Loucy (cell line): ENCODE measurements at regions not wholly inside any gene's neighbourhood (a gene's known extent, or its start where the extent isn't known, plus 50 kb on each side); places are given as distances from the start of the nearest gene placed in this dataset.

Experiments used
- H2AFZ ChIP-seq: fragments of 200-600 bp; sonication (generic); 2 replicates; pipeline ENCODE4 v1.6.0; 2016; ENCODE audit warnings: antibody characterized with exemption, mild to moderate bottlenecking, low read length, moderate library complexity
- H3F3A ChIP-seq: fragments of 200-600 bp; 2 replicates; pipeline ENCODE4 v1.6.0; 2016; ENCODE audit warnings: antibody characterized with exemption, low read depth, mild to moderate bottlenecking
- H3K27me3 ChIP-seq: fragments of 200-600 bp; sonication (generic); 2 replicates; pipeline ENCODE4 v1.6.1; 2014; ENCODE audit warnings: low read length, mild to moderate bottlenecking; ENCODE audit not compliant: insufficient read depth, poor library complexity, severe bottlenecking
- H3K36me3 ChIP-seq: fragments of 200-600 bp; sonication (generic); 2 replicates; pipeline ENCODE4 v1.6.1; 2016; ENCODE audit warnings: low read length; ENCODE audit not compliant: insufficient read depth
- H3K4me1 ChIP-seq: fragments of 200-600 bp; sonication (generic); 2 replicates; pipeline ENCODE4 v1.5.1; 2014; ENCODE audit warnings: low read length, mild to moderate bottlenecking; ENCODE audit not compliant: insufficient read depth, poor library complexity, severe bottlenecking
- H3K4me2 ChIP-seq: fragments of 200-600 bp; sonication (generic); 2 replicates; pipeline ENCODE4 v1.6.0; 2014; ENCODE audit warnings: antibody characterized with exemption, low read length, low read depth, mild to moderate bottlenecking; ENCODE audit not compliant: poor library complexity, severe bottlenecking
- H3K4me3 ChIP-seq: fragments of 200-600 bp; sonication (generic); 2 replicates; pipeline ENCODE4 v1.5.1; 2014; ENCODE audit warnings: low read length, mild to moderate bottlenecking, mixed read lengths; ENCODE audit not compliant: poor library complexity, severe bottlenecking
- H3K79me2 ChIP-seq: fragments of 200-600 bp; sonication (generic); 2 replicates; pipeline ENCODE4 v1.6.1; 2014; ENCODE audit warnings: low read length; ENCODE audit not compliant: insufficient read depth
- H3K9ac ChIP-seq: fragments of 200-600 bp; sonication (generic); 2 replicates; pipeline ENCODE4 v1.6.0; 2014; ENCODE audit warnings: mild to moderate bottlenecking, low read depth, low read length, moderate library complexity; ENCODE audit not compliant: poor library complexity, severe bottlenecking
- H3K9me2 ChIP-seq: fragments of 200-600 bp; sonication (generic); replicated peaks from 2 replicates; pipeline ENCODE4 v1.6.1; 2016; ENCODE audit warnings: low read depth, low read length, mixed read lengths
- H3K9me3 ChIP-seq: fragments of 200-600 bp; sonication (generic); 2 replicates; pipeline ENCODE4 v1.6.1; 2014; ENCODE audit warnings: mild to moderate bottlenecking, antibody characterized with exemption, low read length, low read depth; ENCODE audit not compliant: insufficient read depth
- H4K20me1 ChIP-seq: fragments of 200-600 bp; sonication (generic); 2 replicates; pipeline ENCODE4 v1.6.0; 2014; ENCODE audit warnings: antibody characterized with exemption, low read length, mild to moderate bottlenecking; ENCODE audit not compliant: insufficient read depth, poor library complexity, severe bottlenecking
- EZH2phosphoT487 ChIP-seq: fragments of 200-600 bp; IDR thresholded peaks from 2 replicates; pipeline ENCODE4 v1.6.1; 2018; ENCODE audit warnings: antibody characterized with exemption, mild to moderate bottlenecking, moderate library complexity, borderline replicate concordance
- TF ChIP-seq, protein P1 (sequence below): fragments of 200-600 bp; sonication (generic); conservative IDR thresholded peaks from 2 replicates; pipeline ENCODE4 v1.5.1; 2014; ENCODE audit warnings: mild to moderate bottlenecking, antibody characterized with exemption, low read length

DNA sequence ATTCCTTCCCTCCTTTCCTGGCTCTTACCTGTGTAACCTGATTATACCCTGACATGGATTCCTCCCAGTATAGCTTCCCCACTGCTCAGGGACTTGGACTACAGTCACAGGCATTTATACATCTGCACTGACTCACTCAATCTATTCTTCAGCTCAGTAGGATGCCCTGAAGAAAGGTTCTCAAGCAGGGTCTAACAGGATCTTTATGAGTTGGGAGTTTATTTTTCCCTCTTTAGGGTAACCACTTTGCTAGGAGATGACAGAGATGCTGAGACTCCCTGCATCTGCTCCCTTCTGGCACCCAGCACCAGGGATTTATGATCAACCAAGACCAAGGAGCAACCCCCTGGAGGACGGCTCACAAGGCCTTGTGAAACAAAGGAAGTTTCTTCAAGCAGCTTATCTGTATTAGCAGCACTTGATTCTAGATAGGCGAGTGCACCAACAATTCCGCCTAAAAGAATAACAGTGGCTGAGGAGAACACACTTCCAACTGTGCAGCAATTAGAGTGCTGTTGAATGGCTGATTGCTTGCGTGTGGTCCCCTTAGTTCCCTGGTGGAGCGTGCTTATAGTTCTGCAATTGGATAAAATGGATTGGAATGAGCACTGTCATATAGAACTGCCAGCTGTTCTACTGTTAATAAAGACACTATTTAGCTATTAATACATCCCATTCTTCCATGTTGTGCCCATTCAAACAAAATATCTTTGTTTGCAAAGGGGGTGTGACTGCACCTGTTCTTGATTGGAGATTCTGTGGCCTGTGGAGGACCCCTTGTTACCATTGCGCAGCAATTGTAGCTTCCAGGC lies 482.6 kb downstream of the ZNF608 start:
- no peaks in the 10 kb centered on the region for H3F3A ChIP-seq
- no peaks in the 10 kb centered on the region for H4K20me1 ChIP-seq
- no peaks in the 10 kb centered on the region for H3K9me3 ChIP-seq
- no peaks in the 10 kb centered on the region for H3K79me2 ChIP-seq
- H3K4me2 ChIP-seq = no peak overlapping the region
- no peaks in the 10 kb centered on the region for H3K27me3 ChIP-seq
- H3K9me2 ChIP-seq = no peaks in the 10 kb centered on the region
- no peaks in the 10 kb centered on the region for H3K36me3 ChIP-seq
- TF ChIP-seq, protein P1, sequence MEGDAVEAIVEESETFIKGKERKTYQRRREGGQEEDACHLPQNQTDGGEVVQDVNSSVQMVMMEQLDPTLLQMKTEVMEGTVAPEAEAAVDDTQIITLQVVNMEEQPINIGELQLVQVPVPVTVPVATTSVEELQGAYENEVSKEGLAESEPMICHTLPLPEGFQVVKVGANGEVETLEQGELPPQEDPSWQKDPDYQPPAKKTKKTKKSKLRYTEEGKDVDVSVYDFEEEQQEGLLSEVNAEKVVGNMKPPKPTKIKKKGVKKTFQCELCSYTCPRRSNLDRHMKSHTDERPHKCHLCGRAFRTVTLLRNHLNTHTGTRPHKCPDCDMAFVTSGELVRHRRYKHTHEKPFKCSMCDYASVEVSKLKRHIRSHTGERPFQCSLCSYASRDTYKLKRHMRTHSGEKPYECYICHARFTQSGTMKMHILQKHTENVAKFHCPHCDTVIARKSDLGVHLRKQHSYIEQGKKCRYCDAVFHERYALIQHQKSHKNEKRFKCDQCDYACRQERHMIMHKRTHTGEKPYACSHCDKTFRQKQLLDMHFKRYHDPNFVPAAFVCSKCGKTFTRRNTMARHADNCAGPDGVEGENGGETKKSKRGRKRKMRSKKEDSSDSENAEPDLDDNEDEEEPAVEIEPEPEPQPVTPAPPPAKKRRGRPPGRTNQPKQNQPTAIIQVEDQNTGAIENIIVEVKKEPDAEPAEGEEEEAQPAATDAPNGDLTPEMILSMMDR = no peak
- TF ChIP-seq EZH2phosphoT487 = no peak
- no peak overlapping the region for H3K4me3 ChIP-seq
- no peak overlapping the region for H3K9ac ChIP-seq
- no peaks in the 10 kb centered on the region for H3K4me1 ChIP-seq
- H2AFZ ChIP-seq = no peak overlapping the region

DNA sequence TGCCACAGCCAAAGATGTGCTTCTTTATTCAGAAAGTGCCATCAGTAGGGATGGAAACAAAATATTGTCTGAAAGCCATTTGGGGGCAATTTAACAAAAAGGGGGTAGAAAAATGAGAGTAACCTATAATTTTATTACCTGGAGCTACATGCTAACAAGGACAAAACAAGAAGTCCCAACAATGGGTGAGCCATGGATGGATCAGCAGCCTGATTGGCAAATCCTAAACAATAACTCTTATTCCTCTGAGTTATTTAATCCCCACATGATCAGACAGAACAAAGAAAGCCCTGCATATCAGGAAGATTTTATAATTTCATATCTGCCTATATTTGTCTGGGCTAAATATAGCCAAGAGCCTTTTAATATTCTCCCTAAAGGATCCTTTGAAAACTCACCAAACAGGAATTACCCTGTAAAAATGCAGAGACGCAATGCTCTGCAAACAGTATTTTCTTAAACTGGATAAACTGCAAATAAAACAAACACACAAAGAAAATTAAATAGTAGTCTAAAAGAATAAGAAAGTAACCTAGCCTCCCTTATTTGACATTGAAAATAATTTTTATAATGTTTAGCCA lies 483.4 kb downstream of the ZNF608 start:
- no peaks in the 10 kb centered on the region for H3F3A ChIP-seq
- no peaks in the 10 kb centered on the region for H4K20me1 ChIP-seq
- no peak overlapping the region for H3K9ac ChIP-seq
- H3K4me1 ChIP-seq = no peaks in the 10 kb centered on the region
- H3K79me2 ChIP-seq = no peaks in the 10 kb centered on the region
- no peak overlapping the region for H3K4me2 ChIP-seq
- H3K9me2 ChIP-seq = no peaks in the 10 kb centered on the region
- TF ChIP-seq EZH2phosphoT487 = no peak
- TF ChIP-seq, protein P1 = no peak
- H3K27me3 ChIP-seq = no peaks in the 10 kb centered on the region
- no peaks in the 10 kb centered on the region for H3K9me3 ChIP-seq
- H3K36me3 ChIP-seq = no peaks in the 10 kb centered on the region
- H3K4me3 ChIP-seq = no peak overlapping the region
- no peak overlapping the region for H2AFZ ChIP-seq

DNA sequence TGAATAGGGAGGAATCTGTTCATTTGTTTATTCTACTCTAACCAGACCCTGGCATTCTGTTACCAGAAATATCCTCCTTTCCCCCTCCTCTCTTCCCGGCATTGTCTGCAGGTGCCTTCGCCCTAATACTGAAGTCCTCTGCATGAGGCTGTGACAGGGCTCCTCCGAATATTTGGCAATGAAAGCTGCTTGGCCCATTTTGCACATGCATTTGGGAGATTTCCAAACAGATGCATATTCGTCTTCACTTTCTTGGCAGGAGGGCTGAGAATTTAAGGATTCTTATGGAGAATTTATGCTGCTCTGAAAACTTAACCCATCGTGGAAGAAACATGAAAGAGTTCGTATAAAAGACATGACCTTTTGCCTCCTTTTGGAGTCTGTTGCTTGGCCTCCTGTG lies 484.0 kb downstream of the ZNF608 start:
- Histone ChIP-seq H3K4me3 (no peak overlapping the region), H3K79me2 (no peaks in the 10 kb centered on the region), H3K4me2 (no peak overlapping the region), H3F3A (no peaks in the 10 kb centered on the region), H3K36me3 (no peaks in the 10 kb centered on the region), H3K9ac (no peak overlapping the region), H4K20me1 (no peaks in the 10 kb centered on the region), H3K4me1 (no peaks in the 10 kb centered on the region), H3K9me3 (no peaks in the 10 kb centered on the region), H3K9me2 (no peaks in the 10 kb centered on the region), H2AFZ (no peak overlapping the region), H3K27me3 (no peaks in the 10 kb centered on the region)
- no peak for TF ChIP-seq EZH2phosphoT487
- TF ChIP-seq, protein P1 = no peak
